Heart left ventricle (tissue), 13 donors: ENCODE measurements at regions not wholly inside any gene's neighbourhood (a gene's known extent, or its start where the extent isn't known, plus 50 kb on each side); places are given as distances from the start of the nearest gene placed in this dataset.

Experiments
- CTCF ChIP-seq, 12 donors: fragments of 200-600 bp; sonication (generic) in 4 of 12; IDR thresholded peaks; one replicate each; pipeline versions ENCODE4 v1.5.0 to v1.8.0; 2018 to 2022; ENCODE audit warnings: antibody characterized with exemption in 12 of 12, mild to moderate bottlenecking in 5 of 12
- POLR2A ChIP-seq, 2 donors: fragments of 450-650 bp; IDR thresholded peaks; one replicate each; pipeline ENCODE4 v1.6.1; 2017; ENCODE audit warnings: antibody characterized with exemption in 2 of 2, mild to moderate bottlenecking in 2 of 2, moderate library complexity in 2 of 2
- donor health status: ischemic (EF 13 %, LVEDD 7.1; RV severe dilation, severe dysfunction).
- donor health status: DM: no; HTN: yes; CAD: no.
- donor health status: DM: no; HTN: no; CAD: no.
- donor health status: ischemic (EF 25% LVEDD 6.9; RV normal size, moderate dysfunction).
- donor health status: ischemic (EF 25% LVEDD 5.7; RV mildly dilated, moderate dysfunction).
- donor health status: ischemic (EF 35%, LVEDD 5.7; RV mildly dilated, moderate dysfunction).
- donor health status: nonischemic (EF 11% LVEDD 7.7; RV severe dilation, severe dysfunction).
- donor health status: DM: yes; HTN: yes; CAD: no.
- donor health status: PGD.
- donor health status: ischemic (EF 29% LVEDD 5.4; RV normal size, mild dysfunction).
- donor health status: nonischemic (EF 23%, LVEDD 6.1; RV moderate dilation, normal function).

GRCh38 chr10:21071001-21071673 lies 174.0 kb upstream of the NEBL start:
- TF ChIP-seq CTCF (IDR thresholded peaks at IDR 0.05) (no peak), POLR2A (IDR thresholded peaks at IDR 0.05) (no peak)
